ENCODE measurements at regions not wholly inside any gene's neighbourhood (a gene's known extent, or its start where the extent isn't known, plus 50 kb on each side); places are given as distances from the start of the nearest gene placed in this dataset.

DNA sequence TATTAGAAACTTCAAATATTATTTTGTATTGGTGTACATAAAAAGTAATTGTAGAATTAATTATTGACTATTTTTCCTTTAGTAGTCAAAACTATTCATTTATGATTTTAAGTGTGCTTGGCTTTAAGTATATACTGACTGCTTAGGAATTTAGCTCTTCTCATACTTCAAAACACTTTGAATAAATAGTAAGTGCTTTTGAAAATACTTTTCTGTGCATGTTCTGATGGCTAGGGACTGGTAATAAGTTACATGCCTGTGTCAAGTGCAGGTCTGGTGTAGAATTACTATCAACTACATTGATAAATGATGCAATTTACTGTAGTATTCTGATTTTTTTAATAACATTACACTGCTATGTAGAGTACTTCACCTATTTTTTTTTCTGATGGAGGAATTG lies 397.6 kb upstream of the SGO1 start:
- TF ChIP-seq, protein P1, sequence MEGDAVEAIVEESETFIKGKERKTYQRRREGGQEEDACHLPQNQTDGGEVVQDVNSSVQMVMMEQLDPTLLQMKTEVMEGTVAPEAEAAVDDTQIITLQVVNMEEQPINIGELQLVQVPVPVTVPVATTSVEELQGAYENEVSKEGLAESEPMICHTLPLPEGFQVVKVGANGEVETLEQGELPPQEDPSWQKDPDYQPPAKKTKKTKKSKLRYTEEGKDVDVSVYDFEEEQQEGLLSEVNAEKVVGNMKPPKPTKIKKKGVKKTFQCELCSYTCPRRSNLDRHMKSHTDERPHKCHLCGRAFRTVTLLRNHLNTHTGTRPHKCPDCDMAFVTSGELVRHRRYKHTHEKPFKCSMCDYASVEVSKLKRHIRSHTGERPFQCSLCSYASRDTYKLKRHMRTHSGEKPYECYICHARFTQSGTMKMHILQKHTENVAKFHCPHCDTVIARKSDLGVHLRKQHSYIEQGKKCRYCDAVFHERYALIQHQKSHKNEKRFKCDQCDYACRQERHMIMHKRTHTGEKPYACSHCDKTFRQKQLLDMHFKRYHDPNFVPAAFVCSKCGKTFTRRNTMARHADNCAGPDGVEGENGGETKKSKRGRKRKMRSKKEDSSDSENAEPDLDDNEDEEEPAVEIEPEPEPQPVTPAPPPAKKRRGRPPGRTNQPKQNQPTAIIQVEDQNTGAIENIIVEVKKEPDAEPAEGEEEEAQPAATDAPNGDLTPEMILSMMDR (IDR thresholded peaks at IDR 0.05): no peak
- TF ChIP-seq POLR2A (IDR thresholded peaks at IDR 0.05): no peak
